22Rv1 (cell line): ENCODE measurements at regions not wholly inside any gene's neighbourhood (a gene's known extent, or its start where the extent isn't known, plus 50 kb on each side); places are given as distances from the start of the nearest gene placed in this dataset.

Source experiments
- ZFX ChIP-seq: fragments of 450-650 bp; IDR thresholded peaks from 2 replicates; pipeline ENCODE4 v1.6.1; 2017; ENCODE audit warnings: antibody characterized with exemption, borderline replicate concordance
- TF ChIP-seq, protein P1 (sequence below): fragments of 450-650 bp; IDR thresholded peaks from 2 replicates; pipeline ENCODE4 v1.5.1; 2017; ENCODE audit warnings: mild to moderate bottlenecking

GRCh38 chr14:54138354-54139038 is 181.9 kb upstream of the BMP4 start:
- TF ChIP-seq, protein P1, sequence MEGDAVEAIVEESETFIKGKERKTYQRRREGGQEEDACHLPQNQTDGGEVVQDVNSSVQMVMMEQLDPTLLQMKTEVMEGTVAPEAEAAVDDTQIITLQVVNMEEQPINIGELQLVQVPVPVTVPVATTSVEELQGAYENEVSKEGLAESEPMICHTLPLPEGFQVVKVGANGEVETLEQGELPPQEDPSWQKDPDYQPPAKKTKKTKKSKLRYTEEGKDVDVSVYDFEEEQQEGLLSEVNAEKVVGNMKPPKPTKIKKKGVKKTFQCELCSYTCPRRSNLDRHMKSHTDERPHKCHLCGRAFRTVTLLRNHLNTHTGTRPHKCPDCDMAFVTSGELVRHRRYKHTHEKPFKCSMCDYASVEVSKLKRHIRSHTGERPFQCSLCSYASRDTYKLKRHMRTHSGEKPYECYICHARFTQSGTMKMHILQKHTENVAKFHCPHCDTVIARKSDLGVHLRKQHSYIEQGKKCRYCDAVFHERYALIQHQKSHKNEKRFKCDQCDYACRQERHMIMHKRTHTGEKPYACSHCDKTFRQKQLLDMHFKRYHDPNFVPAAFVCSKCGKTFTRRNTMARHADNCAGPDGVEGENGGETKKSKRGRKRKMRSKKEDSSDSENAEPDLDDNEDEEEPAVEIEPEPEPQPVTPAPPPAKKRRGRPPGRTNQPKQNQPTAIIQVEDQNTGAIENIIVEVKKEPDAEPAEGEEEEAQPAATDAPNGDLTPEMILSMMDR: no peak
- TF ChIP-seq ZFX: no peak
